HG03354 (cell line): ENCODE measurements at regions not wholly inside any gene's neighbourhood (a gene's known extent, or its start where the extent isn't known, plus 50 kb on each side); places are given as distances from the start of the nearest gene placed in this dataset.

Experiments
- ATAC-seq: cut with Tn5 transposase; IDR thresholded peaks from one replicate; pipeline ENCODE4 v1.9.1; 2021; ENCODE audit warnings: mild to moderate bottlenecking; ENCODE audit not compliant: unreplicated experiment, poor library complexity, severe bottlenecking

DNA sequence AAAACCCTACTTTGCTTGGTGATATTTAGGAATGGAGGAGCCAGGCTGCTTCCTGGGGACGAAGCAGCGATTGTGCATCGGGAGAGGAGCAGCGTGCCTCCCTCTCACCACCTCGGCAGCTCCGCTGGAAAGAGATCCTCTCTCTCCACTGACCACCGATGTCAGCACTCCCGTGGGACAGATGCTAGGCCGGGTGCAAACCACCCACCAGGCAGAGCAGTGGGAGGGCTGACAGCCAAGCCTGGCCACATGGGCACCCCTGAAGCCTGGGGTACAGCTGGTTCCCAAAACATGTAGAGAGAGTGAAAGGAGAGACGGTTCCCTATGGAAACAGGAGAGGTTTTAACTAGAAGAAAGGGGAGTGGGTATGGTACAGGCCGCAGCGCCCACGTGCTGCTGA is 220.0 kb downstream of the ANKRD60 start:
- no peak for ATAC-seq

DNA sequence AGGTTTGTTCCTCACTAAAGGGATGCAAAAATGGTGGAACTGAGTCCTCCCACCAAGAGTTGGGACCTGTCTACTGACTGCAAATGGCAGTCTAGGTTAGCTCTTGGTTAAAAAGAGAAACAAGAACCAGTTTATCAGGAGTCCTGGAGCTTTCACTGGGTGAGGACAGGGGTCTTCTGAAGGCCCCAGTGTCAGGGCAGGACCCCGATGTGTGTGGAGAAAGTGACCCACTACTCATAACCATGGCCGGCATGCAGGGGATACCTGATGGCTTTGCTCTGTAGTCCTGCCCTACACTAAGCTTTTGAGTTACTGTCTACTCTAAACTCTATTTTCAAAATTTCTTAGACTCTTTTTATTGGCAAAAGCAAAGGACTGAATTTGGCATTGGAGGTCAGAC is 220.5 kb downstream of the ANKRD60 start:
- no peak for ATAC-seq

DNA sequence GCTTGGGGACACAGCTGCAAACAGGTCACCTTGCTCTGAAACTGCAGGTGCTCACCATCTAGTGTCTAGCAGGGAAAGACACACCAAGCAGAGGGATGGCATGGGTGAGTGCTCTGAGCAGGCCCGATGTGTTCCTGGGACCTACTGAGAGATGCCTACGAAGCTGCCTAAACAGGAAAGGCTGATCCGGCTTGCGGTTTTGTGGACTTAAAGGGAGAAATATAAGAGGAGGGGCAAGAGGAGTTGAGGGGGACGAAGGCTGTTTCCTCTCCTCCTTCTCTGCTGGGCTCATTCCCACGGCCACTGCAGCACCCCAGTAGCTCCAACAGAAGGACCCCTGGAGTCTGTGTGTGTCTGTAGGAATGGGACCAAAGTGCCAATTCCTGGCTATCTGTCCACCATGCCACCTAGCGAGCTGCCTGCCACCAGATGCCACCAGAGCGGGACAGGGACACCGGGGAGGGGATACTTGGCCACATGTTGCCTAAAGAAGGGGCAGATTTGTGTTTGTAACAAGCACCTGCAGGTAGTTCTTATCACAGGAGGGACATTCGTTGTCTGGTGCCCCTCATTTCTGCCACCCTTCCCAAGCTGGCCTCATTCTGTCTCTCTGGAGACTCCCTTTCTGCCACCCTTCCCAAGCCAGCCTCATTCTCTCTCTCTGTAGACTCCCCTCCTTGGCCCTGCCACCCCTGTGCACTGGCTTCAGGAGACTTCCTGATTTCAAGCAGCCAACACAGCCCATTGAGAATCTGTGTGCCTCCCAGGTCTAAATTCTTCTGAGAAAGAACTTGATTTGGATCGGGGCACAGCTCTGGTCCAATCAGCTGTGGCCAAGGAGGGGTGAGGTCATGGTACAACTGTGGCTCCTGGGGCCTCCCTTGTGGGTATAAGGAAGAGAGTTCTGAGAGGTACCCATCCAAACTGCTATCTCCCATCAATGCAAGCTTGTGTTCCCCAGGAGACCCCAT is 221.8 kb downstream of the ANKRD60 start:
- no peak for ATAC-seq

DNA sequence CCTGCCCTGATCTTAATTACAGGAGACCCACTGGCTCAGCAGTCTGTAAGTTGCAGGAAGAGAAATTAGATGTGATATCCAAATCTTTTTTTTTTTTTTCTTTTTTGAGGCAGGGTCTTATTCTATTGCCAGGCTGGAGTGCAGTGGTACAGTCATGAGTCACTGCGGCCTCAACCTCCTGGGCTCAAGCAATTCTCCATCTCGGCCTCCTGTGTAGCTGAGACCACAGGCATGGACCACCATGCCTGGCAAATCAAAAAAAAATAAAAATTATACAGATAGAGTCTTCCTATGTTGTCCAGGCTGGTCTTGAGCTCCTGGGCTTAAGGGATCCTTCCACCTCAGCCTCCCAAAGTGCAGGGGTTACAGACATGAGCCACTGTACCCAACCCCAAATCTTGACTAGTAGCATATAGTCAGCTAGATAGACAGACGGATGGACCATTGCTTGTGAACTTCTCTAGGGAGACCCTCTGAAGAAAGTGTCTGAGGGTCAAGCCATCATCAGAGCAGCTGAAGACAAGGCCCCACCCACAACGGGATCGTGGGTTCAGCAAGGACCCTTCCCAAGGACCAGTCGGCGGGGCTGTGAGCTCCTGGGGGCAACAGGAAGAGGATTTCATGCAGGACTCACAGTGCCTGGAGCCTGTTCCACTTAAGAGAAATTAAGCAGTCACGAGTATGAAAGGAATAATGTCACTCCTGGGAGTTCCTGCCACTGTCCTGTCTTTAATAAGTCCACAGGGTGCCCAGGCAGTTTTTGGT is 222.7 kb downstream of the ANKRD60 start:
- ATAC-seq = no peak

DNA sequence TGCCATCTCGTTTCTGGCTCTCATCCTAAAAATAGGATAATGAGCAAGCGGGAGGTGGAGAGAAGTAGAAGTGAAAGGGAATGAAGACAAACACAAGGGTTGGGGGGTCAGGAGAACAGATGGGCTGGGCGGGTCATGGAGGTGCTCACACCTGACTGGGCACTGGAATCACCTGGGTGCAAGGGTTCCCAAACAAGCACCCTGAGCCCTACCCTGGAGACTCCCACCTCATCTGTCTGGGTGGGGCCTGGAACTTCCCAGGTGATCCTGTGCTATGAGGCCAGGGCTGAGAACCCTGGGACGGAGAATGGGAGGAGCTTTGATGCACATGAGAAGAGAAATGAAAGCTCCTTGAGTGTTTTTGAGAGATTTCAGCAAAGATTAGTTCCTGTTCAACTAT is 223.6 kb downstream of the ANKRD60 start:
- no peak for ATAC-seq

DNA sequence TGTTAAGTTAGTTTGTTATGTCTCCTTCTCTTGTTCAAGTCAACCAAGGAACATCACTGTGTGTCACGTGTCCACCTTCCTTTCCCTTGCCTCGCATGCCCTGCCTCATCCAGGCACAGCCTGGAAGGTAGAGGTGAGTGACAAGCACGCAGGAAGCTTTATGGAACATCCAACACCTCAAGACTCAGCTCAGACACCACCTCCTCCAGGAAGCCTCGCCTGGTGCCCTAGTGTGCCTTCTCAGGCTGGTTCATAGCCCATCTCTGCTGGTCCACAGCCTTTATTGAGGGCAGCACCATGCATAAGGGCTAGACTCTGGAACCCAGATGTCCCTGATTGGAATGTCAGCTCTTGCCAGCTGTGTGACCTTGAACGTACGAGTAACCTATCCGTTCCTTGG is 224.3 kb downstream of the ANKRD60 start:
- no peak for ATAC-seq

DNA sequence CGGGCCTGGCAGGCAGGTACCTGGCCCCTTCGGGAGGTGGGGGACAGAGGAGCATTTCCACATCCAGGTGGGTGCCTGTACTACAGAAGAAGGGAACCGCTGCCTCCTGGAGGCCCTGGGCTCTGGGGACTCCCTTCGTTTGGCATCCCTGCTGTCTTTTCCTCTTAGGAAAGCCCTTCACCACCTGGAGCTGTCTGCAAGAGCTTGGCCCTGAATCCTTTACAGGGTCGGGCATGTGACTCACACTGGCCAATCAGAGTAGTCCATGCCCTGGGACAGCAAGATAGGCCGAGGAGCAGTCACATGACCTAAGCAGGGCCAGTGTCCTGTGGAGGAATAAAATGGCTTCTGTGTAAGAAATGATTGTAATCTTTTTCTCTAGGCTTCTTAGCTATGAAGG is 224.9 kb downstream of the ANKRD60 start:
- ATAC-seq = no peak

DNA sequence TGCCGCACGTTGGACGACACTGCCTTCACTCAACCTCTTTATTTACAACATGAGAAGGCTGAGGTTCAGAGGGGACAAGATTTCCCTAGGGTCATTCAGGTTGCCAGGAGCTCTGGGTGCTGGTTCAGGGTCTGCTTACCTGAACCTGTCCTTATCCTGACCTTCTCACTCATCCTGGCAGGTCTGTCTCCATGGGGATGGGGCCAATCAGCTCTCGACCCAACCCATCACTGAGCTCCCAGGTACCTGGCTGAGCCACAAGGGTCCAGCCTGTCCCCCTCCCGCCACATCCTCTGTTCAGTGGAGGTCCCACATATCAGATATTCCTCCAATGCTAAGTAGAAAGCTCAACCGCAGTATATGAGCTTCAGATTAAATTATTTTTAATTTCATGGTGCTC is 225.6 kb downstream of the ANKRD60 start:
- ATAC-seq = no peak

DNA sequence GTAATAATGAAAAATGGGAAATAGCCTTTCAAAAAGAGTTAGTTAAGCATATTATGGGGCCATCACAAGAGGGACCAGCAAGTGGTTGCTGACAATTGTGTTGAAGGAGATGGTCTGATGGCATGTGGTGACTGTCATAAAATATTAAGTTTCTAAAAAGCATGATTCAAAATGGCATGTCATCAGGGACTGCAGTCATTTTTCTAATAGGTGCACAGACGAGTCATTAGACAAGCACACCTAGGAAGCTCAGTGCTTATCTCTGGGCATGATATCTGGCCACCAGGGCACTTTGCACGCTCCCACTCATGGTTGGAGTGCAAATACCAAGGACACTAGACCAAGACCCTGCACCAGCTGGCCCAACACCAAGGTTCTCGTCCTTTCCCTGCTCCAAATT is 226.5 kb downstream of the ANKRD60 start:
- ATAC-seq = no peak

DNA sequence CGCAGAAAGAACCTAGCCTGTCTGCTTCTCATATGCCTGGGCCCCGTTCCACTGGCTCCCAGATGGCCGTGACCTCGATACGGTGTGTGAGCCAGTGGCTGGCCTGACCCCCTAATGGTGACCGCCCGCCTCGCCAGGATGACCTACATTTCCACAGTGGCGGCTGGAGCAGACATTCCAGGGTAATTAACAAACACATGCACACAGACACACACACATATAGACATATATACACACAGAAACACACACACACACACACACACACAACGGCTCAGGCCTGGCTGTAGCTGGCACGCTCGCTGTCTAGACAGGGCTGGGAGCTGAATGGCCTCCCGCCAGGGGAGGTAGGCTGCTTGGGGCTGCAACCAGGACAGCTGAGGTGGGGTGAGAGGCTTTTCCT is 227.1 kb downstream of the ANKRD60 start:
- no peak for ATAC-seq

DNA sequence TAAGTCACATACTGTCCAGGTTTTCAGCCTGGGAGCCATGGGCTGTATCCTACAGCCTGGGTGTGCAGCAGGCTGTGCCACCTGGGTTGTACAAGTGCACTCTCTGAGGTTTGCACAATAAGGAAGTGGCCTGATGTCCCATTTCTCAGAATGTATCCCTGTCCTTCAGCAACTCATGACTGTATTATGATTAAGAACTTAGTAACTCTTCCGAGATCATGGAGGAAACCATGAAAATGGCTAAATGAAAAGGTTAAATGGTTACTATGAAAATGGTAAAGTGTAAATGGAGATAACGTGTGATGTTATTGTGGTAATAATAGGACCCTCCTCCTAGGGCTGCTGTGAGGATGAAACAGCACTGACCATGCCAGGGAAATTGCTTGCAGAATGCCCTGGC is 227.6 kb downstream of the ANKRD60 start:
- no peak for ATAC-seq

DNA sequence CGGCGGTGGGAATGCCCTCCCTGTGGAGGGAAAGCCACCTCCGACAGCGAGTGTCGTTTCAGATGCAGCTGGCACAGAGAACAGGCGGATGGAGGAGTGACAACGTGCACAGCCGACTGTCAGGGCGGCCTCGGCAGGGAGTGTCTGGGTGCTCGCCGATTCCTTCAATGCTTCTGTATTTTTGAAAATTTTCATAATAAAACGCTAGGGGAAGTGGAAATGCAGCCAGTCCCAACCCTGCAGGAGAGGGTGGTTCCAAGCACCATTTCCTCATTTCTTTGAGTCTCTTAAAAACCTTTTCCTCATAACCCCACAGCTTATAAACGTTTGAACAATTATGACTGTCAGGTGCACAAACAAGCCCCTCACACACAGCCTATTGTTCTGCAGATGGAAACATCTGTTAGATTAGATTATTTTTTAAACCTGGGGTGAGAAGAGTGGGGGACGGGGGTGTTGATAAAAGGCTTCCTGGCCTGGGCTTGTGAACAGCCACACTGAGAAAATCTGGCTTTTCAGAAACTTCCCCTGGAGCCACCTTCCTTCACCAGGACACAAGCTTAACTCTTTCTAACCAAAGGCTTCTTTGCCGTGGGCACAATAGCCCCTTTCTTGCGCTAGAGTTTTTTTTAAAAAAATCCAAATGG is 228.9 kb downstream of the ANKRD60 start:
- ATAC-seq = no peak

DNA sequence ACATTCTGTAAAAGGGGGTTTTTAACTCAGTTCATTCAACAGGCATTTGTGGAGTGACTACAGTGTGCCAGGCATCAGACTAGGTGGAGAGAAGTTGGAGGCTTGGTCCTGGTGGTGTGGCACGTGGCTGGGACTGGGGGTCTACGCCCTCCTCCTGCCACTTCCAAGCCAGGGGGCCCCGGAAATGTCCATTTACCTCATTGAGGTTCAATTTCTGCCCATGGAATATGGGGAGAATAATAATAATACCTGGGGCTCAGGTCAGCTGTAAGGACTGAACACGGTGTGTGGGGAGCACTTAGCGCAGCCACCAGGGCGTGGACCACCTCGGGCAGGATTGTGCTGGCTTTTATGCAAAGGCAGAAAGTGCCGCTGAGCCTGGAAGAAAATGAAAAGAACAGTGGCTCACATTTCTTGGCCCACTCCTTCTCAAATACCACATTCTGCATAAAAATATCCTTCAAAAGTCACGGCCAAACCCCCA is 229.4 kb downstream of the ANKRD60 start:
- ATAC-seq = no peak

DNA sequence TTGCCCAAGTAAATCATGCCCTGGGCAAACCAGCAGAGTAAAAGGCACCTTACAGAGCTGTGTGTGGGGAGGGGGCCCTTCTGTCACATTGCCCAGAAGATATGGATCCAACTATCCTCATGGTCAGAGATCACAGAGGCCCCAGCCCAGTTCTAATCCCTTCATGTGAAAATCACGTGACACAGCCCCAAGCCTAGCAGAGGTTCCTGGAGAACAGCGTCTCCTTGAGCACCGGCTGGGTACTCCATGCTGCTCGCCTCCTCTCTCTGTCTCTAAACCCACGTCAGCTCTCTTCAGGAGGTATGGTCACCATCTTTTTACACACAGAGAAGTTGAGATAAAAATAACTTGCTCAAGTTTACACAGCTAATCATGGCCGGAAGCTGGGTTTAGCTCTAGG is 230.2 kb downstream of the ANKRD60 start:
- no peak for ATAC-seq

DNA sequence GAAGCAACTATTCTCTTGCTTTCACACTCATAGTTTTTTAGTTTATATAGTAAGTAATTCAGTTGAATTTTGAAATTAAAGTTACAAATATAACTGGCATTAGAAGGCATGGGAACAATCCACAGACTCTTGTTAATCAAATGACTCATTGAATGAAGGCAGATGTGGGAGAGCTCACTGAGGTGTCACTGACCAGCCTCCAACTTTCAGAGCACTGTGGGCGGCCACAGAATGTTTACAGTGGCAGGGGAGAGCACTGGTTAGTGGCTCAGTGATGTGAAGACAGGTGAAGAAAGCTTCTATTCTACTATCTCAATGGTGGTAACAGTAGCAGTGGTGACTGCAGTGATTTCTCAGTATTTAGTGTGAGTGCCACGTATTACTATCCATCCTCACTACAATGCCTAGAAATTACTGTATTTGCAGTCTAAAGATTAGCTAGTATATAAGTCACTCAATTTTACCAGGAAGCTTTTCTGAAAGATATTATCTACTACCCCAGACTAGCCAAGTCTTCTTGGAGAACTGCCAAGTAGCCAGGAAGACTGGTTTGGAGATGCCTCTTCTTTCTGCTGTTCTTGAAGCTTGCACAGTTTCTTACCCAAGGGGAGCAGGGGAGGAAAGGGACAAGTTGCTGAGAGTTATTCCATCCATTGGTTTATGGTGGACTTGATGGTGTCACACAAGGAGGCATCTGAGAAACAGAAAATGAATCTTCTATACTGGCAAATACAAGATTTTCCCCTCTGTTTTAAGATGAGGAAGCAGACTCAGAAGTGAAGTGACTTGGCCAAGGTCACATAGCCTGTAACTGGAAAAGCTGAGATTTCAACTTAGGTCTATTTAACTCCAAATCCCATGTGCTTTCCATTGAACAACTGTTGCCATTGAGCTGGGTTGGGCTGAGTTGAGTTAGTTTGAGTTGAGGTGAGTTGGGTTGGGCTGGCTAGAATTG is 231.2 kb downstream of the ANKRD60 start:
- no peak for ATAC-seq

DNA sequence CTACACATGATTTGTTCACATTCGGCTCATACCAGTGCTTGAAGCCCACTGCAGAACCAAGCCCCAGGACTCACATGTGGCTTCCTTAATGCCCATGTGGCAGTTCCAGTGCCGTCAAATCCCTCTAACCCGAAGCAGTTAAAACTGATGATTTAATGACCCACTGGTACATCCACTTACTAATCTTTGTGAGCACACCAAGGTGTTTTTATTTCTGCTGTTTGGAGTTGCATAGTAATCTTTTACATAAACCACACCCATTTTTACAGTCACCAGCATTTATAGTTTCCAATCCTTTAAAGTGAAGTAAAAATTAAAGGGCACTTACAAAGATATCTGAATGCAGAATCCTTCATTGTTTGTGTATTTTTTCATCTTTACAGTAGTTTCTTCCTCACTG is 232.0 kb downstream of the ANKRD60 start:
- ATAC-seq = no peak

DNA sequence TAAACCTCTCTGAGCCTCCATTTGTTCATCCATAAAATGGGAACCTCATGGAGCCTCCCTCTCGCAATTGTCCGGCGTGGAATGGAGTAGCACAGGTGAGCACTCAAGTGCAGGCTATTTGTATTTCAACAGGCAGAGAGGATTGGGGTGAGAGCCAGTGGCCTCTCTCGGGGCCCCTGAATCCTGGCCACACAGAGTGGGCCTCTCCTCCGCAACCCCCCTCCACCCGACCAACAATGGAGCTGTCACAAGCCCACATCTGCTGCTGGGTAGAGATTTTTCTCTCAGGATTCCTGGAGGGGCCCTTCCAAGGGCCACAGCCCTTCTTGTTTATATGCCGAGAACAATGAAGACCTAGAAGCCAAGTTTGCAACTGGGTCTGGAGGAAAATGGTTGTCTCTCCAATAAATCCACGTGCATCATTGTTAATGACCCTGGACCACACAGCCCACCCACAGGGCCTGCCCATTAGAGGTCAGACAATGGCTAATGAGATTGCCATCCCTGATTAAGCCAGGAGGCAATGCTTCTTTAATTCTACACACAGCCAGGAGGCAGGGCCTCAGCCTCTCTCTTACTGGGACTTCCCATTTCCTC is 233.0 kb downstream of the ANKRD60 start:
- ATAC-seq = no peak

DNA sequence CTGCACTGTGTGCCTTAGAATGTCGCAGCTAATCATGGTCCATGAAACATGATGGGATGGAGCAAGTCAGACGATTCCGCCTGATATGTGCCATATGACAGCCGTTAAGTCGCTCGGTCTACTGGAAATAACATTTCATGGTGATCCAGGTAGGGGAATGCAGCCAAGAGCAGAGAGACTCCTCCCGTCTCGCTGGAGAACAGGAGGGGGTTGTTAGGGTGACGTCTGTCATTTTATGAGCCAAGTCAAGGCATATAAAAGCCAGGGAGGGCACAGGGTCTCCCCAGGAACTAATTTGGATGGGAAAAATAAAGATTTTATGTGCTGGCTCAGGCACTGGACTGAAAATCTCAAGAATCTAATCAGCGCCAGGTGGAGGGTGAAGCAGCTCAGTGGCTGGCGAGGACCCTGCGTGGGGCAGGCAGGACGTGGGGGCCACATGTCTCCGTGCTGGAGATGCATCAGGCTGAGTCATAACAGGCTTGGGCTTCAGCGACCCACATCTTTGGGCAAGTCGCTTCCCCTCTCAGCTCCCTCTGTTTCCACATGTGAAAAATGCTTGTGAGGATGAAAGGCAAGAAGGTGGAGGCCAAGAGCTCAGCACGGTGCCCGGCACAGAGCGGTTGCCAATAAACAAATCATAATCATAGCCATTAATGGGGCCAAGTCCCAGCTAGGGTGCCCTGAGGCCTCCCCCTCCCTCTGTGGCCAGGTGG is 234.6 kb downstream of the ANKRD60 start:
- no peak for ATAC-seq
